CD4-positive, alpha-beta T cell treated with Interleukin-2 at 100 ng/mL for 4 hours (primary cell): ENCODE measurements at regions not wholly inside any gene's neighbourhood (a gene's known extent, or its start where the extent isn't known, plus 50 kb on each side); places are given as distances from the start of the nearest gene placed in this dataset.

Source experiments
- DNase-seq: peaks from one replicate; pipeline ENCODE4 v3.0.0-alpha.2; 2020; ENCODE audit warnings: low spot score

DNA sequence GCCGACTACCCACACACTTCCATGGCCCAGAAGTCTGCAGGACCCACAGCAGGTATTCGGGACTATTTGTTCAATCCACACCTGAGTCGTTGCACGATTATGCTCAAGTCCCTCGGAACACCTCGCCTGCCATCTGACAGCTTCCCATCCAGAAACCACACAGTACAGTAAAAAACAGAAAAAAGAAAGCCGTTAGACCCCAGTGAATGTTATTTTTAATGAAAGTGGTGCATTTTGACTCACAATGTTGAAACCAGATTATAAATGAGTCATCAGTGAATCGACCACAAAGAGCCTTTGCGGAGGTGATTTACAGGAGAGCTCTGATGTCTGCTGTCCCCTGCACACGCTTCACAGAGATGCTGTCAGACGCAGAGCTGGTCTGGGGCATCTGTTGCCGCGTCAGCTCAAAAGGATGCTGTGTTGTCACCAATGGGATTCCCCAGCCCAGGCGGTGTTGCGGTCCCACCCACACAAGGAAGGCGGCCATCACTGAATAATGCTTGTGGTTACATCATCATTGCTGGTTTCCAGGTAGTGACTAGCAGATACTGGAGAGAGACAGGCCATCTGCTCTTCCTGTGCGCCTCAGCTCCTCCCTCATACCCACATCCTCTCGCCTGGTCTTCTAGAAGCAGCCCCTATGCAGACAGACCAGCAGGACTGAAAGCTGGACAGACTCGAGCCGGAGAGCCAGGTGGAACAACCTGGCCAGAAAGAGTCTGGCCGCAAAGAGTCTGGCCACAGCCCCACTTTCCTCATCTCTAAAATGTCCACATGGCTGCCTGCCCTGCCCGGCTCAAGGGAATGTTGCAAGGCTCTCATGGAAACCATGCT lies 116.8 kb downstream of the TOMM20 start:
- peak; percentile 98 for DNase-seq

DNA sequence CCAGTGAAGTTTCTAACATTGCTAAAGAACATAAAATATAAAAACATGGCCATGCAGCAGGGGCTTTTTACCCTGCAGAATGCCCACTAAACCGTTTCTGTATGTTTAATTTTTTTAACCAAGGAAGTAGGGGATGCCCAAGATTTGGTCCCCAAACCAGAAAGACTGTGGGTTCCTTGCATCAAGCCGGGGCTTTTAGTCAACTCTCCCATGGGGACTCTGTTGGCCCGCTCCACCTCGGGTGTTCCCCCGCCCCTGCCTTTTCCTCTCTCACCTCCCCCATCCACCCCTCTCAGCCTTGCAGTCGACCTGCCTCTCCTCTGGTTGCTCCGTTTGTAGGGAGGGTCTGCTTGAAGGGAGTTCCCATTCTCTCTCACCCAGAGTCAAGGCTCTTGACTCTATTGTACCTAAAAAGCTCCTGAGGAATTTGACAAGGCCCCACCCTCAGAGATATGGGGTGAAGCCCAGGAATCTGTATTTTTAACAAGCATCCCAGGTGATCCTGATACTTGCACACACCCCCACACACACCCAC lies 117.5 kb downstream of the TOMM20 start:
- peak; percentile 37 for DNase-seq

DNA sequence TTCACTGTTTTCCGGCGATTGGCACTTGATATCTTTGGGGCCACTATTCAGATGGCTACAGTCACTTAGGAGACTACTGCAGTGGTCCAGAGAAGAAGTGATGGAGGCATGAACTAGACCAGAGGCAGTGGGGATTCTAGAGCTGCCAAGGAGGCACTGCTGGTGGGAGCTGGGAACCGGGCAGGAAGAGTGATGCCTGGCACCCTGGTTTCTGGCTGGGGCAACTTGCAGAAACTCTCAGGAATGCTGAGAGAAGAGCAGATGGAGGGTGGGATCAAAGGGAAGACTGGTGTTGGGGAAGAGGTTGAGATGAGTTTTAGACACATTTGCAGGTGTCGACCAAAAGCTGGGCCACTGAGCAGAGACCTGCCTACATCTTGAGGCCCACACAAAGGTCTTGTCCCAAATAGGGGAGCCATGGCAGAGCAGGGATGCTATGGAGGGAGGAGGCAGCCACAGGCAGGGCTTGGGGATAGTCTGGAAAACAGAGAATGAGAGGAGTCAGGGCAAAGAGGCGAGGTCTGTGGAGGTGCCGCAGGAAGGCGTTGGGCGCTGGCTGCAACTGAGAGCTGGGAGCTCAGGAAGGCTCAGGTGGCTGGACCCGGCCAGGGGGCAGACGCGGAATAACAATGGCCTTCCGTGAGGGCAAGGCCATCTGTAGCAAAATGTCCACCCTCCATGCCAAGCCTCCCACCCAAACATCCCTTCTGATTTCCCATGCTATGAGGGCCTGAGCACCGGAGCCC lies 118.9 kb downstream of the TOMM20 start:
- no peak for DNase-seq

- no peak for DNase-seq
Measured at GRCh38 chr1:235009074-235009473, 119.6 kb downstream of the TOMM20 start.

- DNase-seq = no peak
Measured at GRCh38 chr1:235008239-235008638, 120.4 kb downstream of the TOMM20 start.

DNA sequence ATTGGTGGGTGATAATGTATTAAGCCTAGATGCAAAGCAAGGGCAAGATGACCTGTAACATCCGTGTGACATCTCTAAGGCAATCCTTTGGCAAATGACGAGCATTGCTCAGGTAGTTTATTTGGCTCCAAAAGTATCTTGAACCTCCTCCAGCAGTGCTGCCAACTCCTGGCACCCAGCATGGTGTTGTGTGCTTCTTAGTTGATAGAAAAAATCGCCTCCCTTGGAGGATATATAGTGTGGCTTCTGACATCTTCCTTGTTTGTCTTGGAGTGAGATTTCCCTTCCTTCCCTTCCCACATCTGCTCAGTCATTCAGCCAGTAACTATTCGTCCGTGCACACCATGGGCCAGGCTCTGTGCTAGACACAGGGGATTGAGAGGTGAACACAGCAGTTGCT lies 121.8 kb downstream of the TOMM20 start:
- no peak for DNase-seq

- no peak for DNase-seq
Measured at GRCh38 chr1:235006132-235006721, 122.4 kb downstream of the TOMM20 start.

DNA sequence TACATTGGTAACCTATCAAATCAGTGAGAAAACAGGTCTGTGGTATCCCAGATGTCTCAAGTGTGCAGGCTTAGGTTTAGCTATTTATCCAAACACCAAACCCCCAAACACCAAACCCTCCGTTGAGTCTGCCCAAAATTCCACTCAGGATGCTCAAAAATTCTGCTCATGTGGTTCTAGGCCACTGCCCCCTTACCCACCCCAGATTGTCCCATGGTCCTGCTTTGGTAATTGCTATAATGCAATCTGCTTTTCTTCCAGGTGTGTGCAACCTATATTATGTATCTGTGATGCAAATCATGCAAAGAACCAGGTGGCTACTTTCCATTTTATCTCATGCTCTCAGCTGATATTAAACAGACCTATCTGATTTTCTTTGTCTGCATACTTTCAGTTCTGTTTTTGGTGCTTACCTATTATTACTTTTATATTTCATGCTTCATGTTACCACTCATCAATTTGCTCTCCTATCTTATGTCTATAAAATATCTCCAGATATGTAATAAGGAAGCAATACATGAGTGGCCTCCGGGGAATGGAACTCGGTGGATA lies 123.7 kb downstream of the TOMM20 start:
- DNase-seq = no peak

GRCh38 chr1:235004276-235004675 lies 124.4 kb downstream of the TOMM20 start:
- no peak for DNase-seq

GRCh38 chr1:235002706-235003300 lies 125.8 kb downstream of the TOMM20 start:
- no peak for DNase-seq

DNA sequence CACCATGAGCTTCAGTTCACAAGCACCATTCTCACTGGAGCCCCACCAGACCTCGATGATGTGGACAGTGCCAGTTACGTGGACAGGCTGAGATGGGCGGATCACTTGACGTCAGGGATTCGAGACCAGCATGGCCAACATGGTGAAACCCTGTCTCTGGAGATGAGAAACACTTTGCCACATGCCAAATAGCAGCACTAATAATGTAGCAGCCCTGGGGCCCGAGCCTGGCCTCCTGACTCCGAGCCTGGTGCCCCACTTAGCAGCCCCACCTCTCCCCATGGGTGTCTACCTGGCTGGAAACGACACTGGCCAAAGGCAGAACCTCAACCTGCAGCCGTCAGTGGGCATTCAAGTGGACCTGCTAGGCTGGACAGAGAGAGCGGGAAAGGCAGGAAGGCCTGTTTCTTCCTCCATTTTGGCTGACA lies 129.1 kb downstream of the TOMM20 start:
- no peak for DNase-seq

GRCh38 chr1:234997896-234998741 lies 130.5 kb downstream of the TOMM20 start:
- no peak for DNase-seq

DNA sequence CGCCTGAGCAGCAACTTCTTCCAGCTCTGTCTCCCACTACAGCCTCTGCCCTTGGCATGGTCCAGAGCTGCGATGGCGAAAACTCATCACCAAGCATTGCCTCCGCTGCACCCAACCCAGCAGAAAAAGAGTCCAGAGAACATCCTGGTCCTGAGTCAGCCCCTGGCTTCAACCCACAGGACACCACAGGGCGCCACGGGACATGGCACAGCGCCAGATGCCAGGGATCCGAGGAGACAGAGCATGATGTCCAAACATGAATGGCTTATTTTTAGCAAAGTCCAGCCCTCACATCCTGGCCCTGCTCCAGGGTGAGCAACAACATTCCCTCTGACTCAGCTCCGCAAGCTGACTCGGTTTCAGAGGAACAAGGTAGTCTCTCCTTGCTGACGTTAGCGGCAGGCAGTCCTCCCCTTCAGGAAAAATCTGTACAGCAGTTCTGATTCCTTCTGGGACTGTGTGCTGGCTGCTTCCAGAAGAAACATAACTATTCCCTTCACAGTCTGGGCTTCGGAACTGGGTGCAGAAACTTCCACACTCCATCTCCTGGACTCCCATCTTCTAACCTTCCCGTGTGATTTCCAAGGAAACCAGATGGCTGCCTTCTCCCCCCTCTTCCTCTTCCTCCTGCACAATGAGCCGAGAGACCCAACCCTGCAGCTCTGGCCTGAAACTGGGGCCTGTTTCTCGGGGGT lies 131.3 kb downstream of the TOMM20 start:
- DNase-seq = no peak

GRCh38 chr1:234996245-234996757 lies 132.3 kb downstream of the TOMM20 start:
- no peak for DNase-seq

DNA sequence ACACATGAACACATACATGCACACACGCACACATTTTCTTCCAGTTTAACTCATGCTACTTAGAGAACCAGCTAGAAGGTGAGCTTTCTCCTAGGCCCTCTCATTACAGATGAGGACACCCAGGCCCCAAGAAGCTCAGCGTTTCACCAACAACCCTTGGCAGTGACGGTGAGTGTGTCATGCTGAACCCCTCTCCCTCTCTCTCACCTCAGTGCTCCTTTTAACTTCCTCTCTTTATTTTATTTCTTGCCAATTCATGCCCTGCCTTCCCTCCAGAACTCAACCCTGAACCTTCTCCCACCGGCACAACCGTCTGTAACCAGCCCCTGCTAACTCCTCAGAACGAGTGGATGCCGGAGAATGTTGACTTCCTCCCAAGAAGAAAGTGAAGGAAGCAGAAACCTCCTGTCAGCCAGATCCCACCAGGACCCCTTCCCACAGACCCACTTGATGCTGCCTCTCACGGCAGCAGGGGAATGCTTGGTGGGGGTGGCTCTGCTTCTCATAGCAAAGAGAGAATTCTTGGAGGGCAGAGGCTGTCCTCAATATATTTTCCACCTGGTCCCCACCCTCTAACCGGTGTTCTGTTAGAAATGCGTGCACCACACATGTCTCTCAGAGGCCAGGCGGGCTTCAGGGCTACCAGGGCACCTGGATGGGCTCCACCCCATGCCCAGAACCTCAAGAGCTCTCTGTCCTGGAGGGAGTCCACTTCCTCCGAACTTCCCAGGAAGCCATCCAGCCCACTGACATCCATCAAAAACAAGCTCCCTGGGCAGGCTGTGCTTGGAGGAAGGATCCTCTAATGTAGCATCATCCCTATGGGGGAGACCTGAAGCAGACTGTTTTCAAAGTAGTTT lies 134.0 kb downstream of the TOMM20 start:
- no peak for DNase-seq

DNA sequence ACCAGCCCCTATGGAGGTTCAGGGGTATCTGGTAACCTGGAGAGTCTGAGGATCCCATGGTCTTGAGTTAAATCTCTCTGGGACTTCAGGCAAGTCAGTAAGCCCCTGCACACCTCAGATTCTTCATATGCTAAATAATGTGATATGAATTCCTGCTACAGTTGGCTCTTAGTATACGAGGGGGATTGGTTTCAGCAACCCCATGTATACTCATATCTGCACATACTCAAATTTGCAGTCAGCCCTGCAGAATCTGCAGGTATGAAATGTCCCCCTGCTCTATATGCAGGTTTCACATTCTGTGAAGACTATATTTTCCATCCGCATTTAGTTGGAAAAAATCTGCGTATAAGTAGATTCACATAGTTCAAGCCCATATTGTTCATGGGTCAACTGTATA lies 136.6 kb downstream of the TOMM20 start:
- DNase-seq = no peak

GRCh38 chr1:234990874-234991801 lies 137.5 kb downstream of the TOMM20 start:
- DNase-seq = no peak

DNA sequence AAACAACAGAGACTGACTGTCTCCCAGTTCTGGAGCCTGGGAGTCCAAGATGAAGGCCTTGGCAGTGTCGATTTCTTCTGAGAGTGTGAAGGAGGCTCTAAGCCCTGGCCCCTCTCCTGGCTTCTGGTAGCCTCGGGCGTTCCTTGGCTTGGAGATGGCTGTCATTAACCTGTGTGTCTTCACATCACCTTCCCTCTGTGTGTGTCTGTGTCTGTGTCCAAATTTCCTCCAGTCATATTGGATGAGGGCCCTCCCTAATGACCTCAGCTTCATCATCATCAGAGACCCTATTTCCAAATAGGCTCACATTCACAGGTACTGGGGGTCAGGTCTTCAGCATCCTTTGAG lies 138.3 kb downstream of the TOMM20 start:
- no peak for DNase-seq
